Naive thymus-derived CD8-positive, alpha-beta T cell (primary cell): ENCODE measurements at regions not wholly inside any gene's neighbourhood (a gene's known extent, or its start where the extent isn't known, plus 50 kb on each side); places are given as distances from the start of the nearest gene placed in this dataset.

Experiments used
- ATAC-seq, 2 donors: fragments of 150-1000 bp; cut with Tn5 transposase in 1 of 2; sonication (Bioruptor Pico), chemical (Tn5 transposase) in 1 of 2; 1 replicate in 1 of 2; 2 replicates in 1 of 2; pipeline ENCODE4 v1.10.0; 2021; ENCODE audit warnings: mild to moderate bottlenecking in 2 of 2, moderate library complexity in 2 of 2
- POLR2A ChIA-PET: fragments of 350-600 bp; sonication (Branson Sonifier 250); formaldehyde crosslinking; loops from one replicate; lab custom pipeline; 2021; ENCODE audit warnings: antibody characterized with exemption; lab: Charles Lee
- DNase-seq, 10 donors: peaks; one replicate each; pipeline versions ENCODE4 v3.0.0 to v3.0.0-alpha.2; 2020 to 2022
- H3K27ac Mint-ChIP-seq, 10 donors: one replicate each; pipeline ENCODE4 v1.8.0; 2020 to 2022; ENCODE audit warnings: mild to moderate bottlenecking in 10 of 10, mixed read lengths in 10 of 10, moderate library complexity in 4 of 10, inconsistent platforms in 1 of 10
- H3K27me3 Mint-ChIP-seq, 5 donors: one replicate each; pipeline ENCODE4 v1.8.0; 2021 to 2022; ENCODE audit warnings: mixed read lengths in 5 of 5
- H3K36me3 Mint-ChIP-seq, 3 donors: one replicate each; pipeline ENCODE4 v1.8.0; 2020 to 2022; ENCODE audit warnings: mixed read lengths in 3 of 3, mild to moderate bottlenecking in 2 of 3, inconsistent platforms in 1 of 3
- H3K4me1 Mint-ChIP-seq, 4 donors: one replicate each; pipeline ENCODE4 v1.8.0; 2021 to 2022; ENCODE audit warnings: mixed read lengths in 4 of 4
- H3K4me3 Mint-ChIP-seq, 10 donors: one replicate each; pipeline ENCODE4 v1.8.0; 2020 to 2022; ENCODE audit warnings: mild to moderate bottlenecking in 10 of 10, mixed read lengths in 10 of 10, moderate library complexity in 6 of 10, inconsistent platforms in 1 of 10
- H3K9me3 Mint-ChIP-seq, 9 donors: one replicate each; pipeline ENCODE4 v1.8.0; 2020 to 2022; ENCODE audit warnings: mixed read lengths in 9 of 9, mild to moderate bottlenecking in 3 of 9, inconsistent platforms in 1 of 9, moderate library complexity in 1 of 9

DNA sequence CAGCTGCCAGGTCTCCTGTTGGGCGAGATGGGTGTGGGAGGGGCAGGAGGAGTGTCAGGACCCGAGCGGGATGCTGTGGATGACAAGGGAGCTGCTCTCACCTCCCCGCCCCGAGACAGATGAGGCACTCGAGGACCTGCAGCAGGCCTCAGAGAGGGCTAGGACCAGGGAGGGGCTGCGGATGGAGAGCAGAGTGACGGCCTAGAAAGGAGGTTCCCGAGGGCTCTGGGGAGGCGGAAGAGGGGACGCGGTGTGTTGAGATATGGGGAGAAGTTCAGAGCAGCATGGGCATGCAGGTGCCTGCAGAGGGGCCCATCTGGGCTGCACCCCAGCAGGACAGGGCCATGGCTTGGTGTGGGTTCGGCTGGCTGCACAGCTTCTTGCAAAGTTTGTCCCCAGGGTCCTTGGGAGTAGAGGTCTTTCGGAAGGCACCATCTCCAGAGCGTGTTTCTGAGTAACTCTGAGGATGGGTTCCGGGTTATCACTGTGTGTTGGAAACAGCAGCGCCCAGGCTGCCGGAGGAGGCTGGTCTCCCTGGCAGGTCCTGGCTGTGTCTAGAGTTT lies 104.6 kb downstream of the PAX1 start:
- no peak for DNase-seq
- H3K36me3 Mint-ChIP-seq: peaks cover 0 to 2% (median 0%) of the 10 kb centered on the region in 3 donors

DNA sequence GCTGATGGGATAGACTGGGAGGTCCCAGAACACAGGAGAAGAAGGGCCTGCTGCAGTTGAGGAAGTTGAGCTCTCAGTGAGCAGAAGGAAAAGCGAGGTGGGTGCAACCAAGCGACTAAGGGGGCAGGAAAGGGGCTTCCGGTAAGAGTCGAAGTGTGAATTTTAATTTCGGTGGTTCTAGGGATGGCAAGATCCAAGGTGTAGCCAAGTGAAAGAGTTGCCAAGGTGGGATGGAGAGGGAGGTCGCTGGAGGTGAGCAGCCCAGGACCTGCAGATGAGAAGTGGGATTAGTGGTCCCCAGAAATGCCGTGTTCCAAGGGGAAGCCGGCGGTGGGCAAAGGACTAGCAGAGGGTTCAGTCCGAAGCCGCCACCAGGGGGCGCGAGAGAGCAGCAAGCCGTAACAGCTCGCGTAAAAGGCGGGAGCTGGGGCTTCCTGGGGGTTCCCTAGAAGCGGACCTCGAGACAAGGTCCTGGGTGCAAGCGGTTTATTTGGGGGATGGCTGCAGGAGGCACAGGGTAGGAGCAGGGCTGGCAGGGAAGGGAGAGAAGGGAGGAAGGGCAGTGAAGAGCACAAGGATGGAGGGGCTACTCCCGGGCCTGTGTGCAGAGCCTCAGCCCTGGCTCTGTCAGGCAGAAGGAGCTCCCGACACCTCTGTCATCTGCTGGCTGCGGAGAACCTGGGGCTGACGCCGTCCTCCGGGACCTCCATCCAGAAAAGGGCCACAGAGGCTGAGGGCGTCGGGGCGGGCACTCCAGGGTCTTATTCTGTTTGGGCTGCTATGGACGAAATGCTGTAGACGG lies 103.6 kb downstream of the PAX1 start:
- Mint-ChIP-seq H3K4me1 (peaks cover 0 to 6% (median 3%) of the 10 kb centered on the region in 4 donors), H3K27me3 (peaks cover 0 to 21% (median 4%) of the 10 kb centered on the region in 5 donors), H3K9me3 (peaks cover 0 to 37% (median 2%) of the 10 kb centered on the region in 9 donors), H3K36me3 (peaks cover 0 to 2% (median 0%) of the 10 kb centered on the region in 3 donors), H3K27ac (no peak overlapping the region), H3K4me3 (no peak overlapping the region)
- POLR2A ChIA-PET: no interaction called here
- ATAC-seq (no peak), DNase-seq (peak in 2 of 10 donors; percentile 15 to 19)

More for the DNA sequence above, 104.6 kb downstream of the PAX1 start:
- POLR2A ChIA-PET: no interaction called here
- no peak overlapping the region for H3K4me3 Mint-ChIP-seq
- peaks cover 0 to 21% (median 4%) of the 10 kb centered on the region in 5 donors for H3K27me3 Mint-ChIP-seq
- no peak for ATAC-seq
- H3K9me3 Mint-ChIP-seq: peaks cover 0 to 40% (median 2%) of the 10 kb centered on the region in 9 donors
- H3K4me1 Mint-ChIP-seq: peaks cover 0 to 6% (median 3%) of the 10 kb centered on the region in 4 donors
- H3K27ac Mint-ChIP-seq: no peak overlapping the region

DNA sequence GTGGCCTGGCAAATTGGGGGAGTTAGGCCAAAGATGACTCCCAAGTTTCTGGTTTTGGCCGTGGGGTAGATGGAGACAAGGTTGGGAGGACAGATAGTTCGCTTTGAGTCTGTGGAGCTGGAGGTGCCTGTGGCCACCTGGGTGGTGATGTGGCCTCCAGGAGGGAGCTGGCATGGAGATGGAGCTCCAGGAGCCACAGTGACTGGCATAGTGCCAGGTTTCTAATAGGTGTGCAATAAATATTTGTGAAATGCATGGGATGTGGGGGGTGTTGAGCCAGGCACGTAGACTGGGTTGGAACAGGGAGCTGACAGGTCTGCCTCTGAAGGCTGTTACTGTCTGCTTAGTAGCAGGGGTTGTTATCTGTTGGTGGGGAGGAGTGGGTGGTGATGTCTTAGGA lies 102.7 kb downstream of the PAX1 start:
- Mint-ChIP-seq H3K27me3 (peaks cover 0 to 21% (median 4%) of the 10 kb centered on the region in 5 donors), H3K9me3 (peaks cover 0 to 30% (median 2%) of the 10 kb centered on the region in 9 donors)

DNA sequence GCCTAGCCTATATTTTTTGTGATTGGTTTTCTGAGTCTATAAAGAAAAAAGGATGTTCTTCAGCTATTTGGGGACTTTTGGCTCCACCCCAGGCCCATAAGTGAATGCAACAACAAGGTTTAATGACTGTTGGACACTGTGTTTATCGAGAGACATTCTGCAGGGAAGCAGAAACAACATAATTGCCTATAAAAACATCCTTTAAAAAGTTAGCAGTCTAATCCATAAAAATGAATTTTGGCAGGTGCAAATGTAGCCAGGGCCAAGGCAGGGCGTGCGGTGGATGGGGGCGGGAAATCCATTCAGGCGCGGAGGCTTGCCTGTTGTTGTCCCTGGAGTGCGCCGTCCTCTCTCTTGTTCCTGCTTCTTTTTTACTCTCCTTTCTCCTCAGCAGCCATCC lies 99.3 kb downstream of the PAX1 start:
- ATAC-seq (no peak), DNase-seq (no peak)
- Mint-ChIP-seq H3K9me3 (peaks cover 0 to 30% (median 5%) of the 10 kb centered on the region in 9 donors), H3K27me3 (peaks cover 0 to 21% (median 4%) of the 10 kb centered on the region in 5 donors), H3K4me3 (no peak overlapping the region), H3K27ac (no peak overlapping the region), H3K4me1 (peaks cover 0 to 6% (median 3%) of the 10 kb centered on the region in 4 donors), H3K36me3 (peaks cover 0 to 2% (median 0%) of the 10 kb centered on the region in 3 donors)
- POLR2A ChIA-PET: no interaction called here

More for the DNA sequence above, 102.7 kb downstream of the PAX1 start:
- POLR2A ChIA-PET: no interaction called here
- H3K4me3 Mint-ChIP-seq: peak overlapping the region in 1 of 10 donors; percentile 7
- H3K27ac Mint-ChIP-seq: no peak overlapping the region
- H3K4me1 Mint-ChIP-seq: peaks cover 0 to 6% (median 3%) of the 10 kb centered on the region in 4 donors
- DNase-seq (no peak), ATAC-seq (no peak)
- peaks cover 0 to 2% (median 0%) of the 10 kb centered on the region in 3 donors for H3K36me3 Mint-ChIP-seq

DNA sequence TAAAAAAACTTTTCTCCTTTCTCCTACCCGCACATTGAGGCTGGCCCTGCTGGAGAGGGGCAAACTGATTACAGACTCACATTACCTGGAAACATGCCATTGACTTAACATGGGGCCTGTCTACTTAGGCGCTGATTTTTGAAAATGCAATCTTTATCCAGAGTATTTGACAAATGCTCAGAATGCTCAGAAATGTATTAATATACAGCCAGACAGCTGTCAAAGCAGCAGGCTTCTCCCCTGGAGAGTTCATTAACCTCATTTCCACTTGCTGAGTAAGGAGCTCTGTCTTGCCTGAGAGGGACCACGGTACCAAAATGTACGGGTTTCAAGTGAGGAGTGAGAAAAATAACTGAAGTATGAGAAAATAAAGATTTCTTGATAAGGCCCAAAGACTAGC lies 95.7 kb downstream of the PAX1 start:
- no peak for ATAC-seq
- Mint-ChIP-seq H3K27me3 (peaks cover 0 to 19% (median 3%) of the 10 kb centered on the region in 5 donors), H3K4me3 (no peak overlapping the region), H3K4me1 (peaks cover 0 to 4% (median 0%) of the 10 kb centered on the region in 4 donors), H3K9me3 (peaks cover 0 to 24% (median 8%) of the 10 kb centered on the region in 9 donors), H3K27ac (no peak overlapping the region), H3K36me3 (no peaks in the 10 kb centered on the region)
- DNase-seq: no peak
- POLR2A ChIA-PET: no interaction called here

DNA sequence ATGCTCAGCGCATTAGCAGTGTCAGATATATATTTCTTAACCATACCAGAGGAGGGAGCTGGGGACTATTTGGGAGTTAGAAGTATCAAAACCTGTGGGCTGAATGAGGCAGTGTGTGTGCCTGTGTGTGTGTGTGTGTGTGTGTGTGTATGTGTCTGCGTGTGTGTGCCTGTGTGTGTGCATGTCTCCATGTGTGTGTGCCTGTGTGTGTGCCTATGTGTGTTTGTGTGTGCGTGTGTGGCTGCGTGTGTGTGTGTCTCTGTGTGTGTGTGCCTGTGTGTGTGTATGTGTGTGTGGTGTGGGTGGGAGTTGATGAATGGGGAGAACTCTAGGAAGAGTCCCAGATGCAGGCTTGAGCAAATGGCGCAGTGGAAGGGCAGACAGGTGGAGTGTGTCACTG lies 92.9 kb downstream of the PAX1 start:
- Mint-ChIP-seq H3K27me3 (peaks cover 0 to 19% (median 3%) of the 10 kb centered on the region in 5 donors), H3K36me3 (no peaks in the 10 kb centered on the region), H3K4me3 (no peak overlapping the region), H3K9me3 (peaks cover 0 to 17% (median 6%) of the 10 kb centered on the region in 9 donors), H3K4me1 (peaks cover 0 to 4% (median 0%) of the 10 kb centered on the region in 4 donors), H3K27ac (no peak overlapping the region)
- DNase-seq: no peak
- POLR2A ChIA-PET: no interaction called here
- no peak for ATAC-seq

DNA sequence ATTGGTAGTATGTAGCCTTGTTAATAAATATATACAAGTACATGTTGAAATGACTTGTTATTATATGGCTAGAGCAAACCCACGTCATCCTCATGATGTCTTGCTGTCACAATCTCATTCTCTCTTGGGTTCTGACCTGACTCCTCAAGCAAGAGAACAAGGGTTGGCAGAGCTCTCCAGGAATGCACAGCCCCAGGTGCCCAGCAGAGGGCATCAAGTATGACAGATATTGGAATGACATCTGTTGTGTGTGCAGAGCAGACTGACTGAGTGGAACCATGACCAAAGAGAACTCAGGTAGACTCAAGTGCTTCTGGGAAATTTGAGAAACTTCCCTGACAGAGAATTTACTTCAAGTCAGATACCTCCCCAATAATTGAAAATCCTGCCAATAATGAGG lies 90.6 kb downstream of the PAX1 start:
- ATAC-seq: no peak
- no peak overlapping the region for H3K4me3 Mint-ChIP-seq
- DNase-seq: no peak
- H3K27ac Mint-ChIP-seq: no peak overlapping the region
- peaks cover 0 to 19% (median 4%) of the 10 kb centered on the region in 5 donors for H3K27me3 Mint-ChIP-seq
- peaks cover 0 to 20% (median 8%) of the 10 kb centered on the region in 9 donors for H3K9me3 Mint-ChIP-seq
- no peaks in the 10 kb centered on the region for H3K36me3 Mint-ChIP-seq
- peaks cover 0 to 4% (median 0%) of the 10 kb centered on the region in 4 donors for H3K4me1 Mint-ChIP-seq
- POLR2A ChIA-PET: no interaction called here

DNA sequence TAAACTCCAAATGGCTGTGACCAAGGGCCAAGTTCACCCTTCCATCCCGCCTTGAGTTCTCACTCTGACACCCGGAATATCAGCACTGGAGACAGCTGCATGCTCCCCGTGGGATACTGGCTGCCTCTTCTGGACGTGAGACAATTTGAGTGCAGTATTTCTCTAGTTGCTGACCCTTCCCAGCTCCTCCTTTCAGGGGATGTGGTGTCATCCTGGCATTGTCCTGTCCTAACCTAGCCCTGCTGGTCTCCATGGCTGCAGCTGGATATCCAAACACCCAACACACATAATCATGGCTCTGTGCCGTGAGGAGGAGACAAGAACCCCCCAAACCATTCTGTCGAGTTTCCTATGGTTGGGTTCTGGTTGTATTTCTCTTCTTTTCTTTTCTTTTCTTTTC lies 82.6 kb downstream of the PAX1 start:
- H3K9me3 Mint-ChIP-seq: peaks cover 2 to 13% (median 8%) of the 10 kb centered on the region in 9 donors
- peaks cover 0 to 8% (median 0%) of the 10 kb centered on the region in 3 donors for H3K36me3 Mint-ChIP-seq
- no peak for ATAC-seq
- no peak overlapping the region for H3K27ac Mint-ChIP-seq
- H3K4me1 Mint-ChIP-seq: no peaks in the 10 kb centered on the region
- H3K27me3 Mint-ChIP-seq: peaks cover 2 to 20% (median 9%) of the 10 kb centered on the region in 5 donors
- no peak for DNase-seq
- no peak overlapping the region for H3K4me3 Mint-ChIP-seq
- POLR2A ChIA-PET: no interaction called here

DNA sequence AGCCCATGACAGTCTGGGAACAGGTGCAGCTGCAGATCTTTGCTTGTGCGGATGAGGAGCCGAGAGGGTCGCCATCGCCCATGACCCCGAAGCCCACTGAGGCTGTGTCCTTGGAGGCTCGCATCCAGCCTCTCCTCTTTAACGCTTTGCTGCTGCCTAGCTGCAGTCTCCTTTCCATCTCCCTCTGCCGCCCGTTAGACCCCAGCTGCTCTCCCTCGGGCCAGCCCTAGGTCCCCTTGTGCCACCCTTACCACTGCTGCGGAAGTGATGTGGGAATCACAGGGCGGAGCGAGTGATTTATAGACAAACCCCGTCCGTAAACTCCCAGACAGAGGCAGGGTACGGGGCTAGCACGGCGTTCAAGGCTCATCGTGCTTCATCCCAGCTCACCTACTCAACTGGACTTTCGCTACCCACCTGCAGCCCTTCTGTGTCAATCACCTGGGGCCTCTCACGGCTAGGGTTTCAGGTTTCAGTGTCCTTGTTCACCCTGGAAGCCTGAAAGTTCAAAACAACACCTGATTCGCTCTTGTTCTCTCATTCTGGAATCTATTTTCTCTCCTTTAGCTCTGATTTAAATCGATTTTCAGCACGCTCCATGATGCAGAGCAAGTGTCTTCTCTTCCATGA lies 76.1 kb downstream of the PAX1 start:
- DNase-seq (no peak), ATAC-seq (no peak)
- Mint-ChIP-seq H3K4me3 (no peak overlapping the region), H3K36me3 (no peaks in the 10 kb centered on the region), H3K27me3 (peaks cover 0 to 29% (median 5%) of the 10 kb centered on the region in 5 donors), H3K27ac (no peak overlapping the region), H3K4me1 (no peaks in the 10 kb centered on the region), H3K9me3 (peaks cover 3 to 39% (median 15%) of the 10 kb centered on the region in 9 donors)
- POLR2A ChIA-PET: no interaction called here

DNA sequence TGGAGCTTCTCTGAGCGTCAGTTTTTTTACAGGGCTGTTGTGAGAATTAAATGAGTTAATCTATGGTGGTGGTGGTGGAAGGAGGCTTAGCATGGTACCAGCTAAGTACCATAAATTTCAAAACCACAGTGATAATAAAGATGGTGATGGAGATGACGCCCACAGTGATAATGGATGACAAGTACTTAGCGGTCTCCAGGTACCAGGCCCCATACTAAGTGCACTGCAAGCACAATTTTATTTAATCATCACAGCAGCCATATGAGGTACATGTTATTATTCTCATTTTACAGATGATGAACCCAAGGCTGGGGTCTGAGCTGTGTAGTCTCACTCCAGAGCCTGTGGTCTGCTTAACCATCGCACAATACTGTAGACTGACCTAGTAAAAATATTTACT lies 75.1 kb downstream of the PAX1 start:
- H3K27ac Mint-ChIP-seq: no peak overlapping the region
- no peak for ATAC-seq
- no peaks in the 10 kb centered on the region for H3K4me1 Mint-ChIP-seq
- POLR2A ChIA-PET: no interaction called here
- no peak for DNase-seq
- no peak overlapping the region for H3K4me3 Mint-ChIP-seq
- peaks cover 0 to 27% (median 4%) of the 10 kb centered on the region in 5 donors for H3K27me3 Mint-ChIP-seq
- H3K9me3 Mint-ChIP-seq: peaks cover 3 to 29% (median 13%) of the 10 kb centered on the region in 9 donors
- H3K36me3 Mint-ChIP-seq: no peaks in the 10 kb centered on the region
